Stimulated activated CD4-positive, alpha-beta T cell treated with anti-CD3 and anti-CD28 coated beads, Interleukin-12 subunit alpha, Interleukin-12 subunit beta, amount 100 ng/mL, for 48 hours (primary cell): ENCODE measurements at regions not wholly inside any gene's neighbourhood (a gene's known extent, or its start where the extent isn't known, plus 50 kb on each side); places are given as distances from the start of the nearest gene placed in this dataset.

Source experiments
- DNase-seq, 3 donors: peaks; one replicate each; pipeline ENCODE4 v3.0.0-alpha.2; 2020; ENCODE audit warnings: low read depth in 2 of 3, low spot score in 1 of 3

- DNase-seq = no peak
Observed at GRCh38 chr3:193780397-193780796, 187.4 kb downstream of the OPA1 start.

GRCh38 chr3:193780810-193781478, 187.9 kb downstream of the OPA1 start:
- peak in 2 of 3 donors; percentile 8 to 12 for DNase-seq

DNA sequence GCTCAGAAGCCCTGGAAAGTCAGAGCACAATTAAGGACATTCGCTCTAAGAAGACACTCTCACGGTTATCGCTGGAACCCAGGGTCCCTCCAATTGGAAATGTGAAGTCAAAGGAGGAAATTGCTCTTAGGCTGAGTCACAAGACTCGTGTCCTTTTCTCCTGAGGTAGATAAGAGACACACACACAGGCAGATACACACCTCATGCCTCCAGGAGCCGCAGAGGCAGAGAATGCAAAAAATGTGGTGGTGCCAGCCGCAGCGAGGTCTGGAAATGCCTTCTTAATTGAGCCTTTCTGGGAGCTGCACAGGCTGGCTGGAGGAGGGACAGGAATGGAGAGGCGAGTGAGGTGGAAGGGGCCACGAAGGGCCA, 189.3 kb downstream of the OPA1 start:
- no peak for DNase-seq

- DNase-seq = no peak
Observed at GRCh38 chr3:193782747-193783146, 189.7 kb downstream of the OPA1 start.

DNA sequence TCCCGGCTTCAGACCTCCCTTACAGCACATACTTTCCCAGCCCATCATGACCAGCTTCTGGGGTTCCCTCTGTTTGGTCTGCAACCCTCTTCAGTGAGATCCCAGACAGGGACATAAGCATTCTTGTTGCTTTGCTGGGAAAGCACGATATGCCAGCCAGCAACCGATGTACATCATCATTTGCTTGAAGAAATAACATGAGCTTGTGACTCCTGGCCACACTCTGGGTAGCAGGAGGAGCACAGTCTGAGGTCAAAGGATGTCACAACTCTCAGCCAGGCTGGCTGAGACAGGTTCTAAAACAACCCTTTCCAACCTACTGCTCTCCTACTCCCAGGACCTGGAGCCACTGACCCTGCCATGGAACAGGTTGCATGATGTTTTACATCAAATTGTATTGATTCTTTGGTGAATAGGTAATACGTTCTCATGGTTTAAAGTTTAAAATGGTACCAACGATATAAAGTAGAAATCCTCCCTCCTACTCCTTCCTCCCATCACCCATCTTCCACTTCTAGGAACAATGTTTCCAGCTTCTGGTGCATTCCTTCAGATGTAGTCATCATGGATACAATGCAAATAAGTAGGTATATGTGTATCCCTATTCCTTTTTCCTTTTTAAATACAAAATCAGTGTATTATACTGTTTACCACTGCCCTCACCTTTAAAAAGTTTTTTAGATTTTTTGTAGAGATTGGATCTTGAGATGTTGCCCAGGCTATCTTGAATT, 190.3 kb downstream of the OPA1 start:
- DNase-seq = no peak

DNA sequence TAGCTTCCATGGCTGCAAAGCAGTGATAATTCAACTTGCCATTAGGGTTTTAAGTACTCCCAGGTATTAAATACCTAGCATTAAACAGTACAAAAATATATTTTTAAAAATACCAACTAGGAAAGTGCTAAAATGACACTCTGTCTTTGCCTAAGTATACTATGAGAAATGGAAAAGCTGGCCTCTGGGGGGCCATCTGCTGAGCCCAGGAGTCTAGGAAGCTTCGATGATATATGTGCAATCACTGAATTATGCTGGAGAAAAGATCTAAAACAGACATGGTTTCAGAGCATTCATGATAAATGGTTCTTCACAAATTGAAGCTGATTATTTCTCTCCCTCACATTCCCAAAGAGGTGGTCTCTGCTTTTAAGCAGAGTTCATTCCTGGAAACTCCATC, 191.8 kb downstream of the OPA1 start:
- no peak for DNase-seq

DNA sequence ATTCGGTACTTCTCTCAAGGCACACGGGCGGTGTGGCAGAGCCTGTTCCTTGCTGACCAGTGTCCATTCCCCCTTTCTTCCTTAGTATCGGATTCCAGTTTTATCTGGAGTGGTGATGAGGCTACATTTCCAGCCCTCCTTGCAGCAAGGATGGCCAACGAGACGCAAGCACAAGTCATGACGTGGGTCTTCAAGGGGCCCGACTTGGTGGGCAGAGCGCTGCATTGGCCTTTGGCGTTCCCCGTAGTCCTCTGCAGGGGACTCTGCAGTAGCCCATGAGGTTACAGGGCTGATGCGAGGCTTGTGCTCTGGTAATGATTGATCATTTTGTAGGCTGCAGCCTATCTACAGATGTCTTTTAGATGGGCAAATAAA, 194.5 kb downstream of the OPA1 start:
- no peak for DNase-seq

GRCh38 chr3:193788189-193788991, 195.4 kb downstream of the OPA1 start:
- peak in 1 of 3 donors; percentile 14 for DNase-seq

DNA sequence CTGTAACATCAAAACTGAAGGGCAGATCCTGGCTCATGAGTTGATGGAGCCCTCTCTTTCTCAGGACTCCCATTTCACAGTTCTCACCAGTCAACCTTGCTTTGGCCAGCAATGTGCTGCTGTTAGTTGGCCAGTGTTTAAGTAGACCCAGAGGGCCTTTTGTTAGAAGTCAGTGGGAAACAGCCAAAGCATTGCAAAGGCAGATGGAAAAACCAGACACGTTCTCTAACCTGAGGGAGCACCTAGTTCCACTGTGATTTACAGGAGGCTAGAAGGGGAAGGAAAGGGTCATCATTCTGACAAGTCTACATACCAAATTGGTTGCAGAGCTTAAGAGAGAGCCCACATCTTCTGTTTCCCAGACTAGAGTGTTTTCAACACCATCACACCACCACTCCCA, 196.4 kb downstream of the OPA1 start:
- DNase-seq = no peak

DNA sequence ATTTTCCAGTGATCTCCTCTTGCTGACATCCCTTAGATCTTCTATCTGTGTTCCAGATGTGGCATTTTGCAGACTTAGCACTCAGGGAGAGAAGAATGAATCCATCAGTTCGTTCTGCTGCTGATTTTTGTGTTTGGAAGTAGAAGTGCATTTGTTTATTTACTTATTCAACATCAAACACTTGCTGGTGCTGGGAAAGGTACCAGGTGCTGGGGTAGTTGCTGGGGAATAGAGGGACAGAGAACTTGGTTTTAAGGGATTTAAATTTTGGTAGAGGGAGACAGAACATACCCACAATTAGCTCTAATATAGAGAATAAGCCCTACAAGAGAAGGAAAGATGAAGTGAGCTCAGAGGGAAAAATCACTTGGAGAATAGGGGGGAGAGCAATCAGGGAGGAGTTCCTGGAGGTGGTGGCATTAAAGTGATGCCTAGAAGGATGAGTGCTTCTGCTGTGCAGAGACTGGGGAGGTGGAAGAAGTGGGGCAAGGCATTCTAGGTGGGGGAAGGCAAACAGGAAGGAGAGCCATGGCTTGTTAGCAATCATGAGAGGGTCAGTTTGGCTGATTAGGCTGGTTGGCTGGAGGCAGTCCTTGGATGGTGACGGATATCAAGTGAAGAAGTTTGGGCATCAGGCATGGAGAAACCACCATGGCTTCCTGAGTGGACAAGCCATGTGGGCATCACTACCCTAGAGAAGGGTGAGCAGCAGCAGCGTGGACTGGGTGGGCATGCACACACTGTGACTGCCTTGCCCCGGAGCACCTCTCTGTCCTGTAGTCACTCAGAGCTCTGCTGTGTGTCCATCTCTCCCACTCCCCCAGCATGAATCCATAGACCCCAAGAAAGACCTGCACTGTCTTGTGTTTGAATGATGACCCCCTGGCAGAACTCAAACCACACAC, 197.3 kb downstream of the OPA1 start:
- DNase-seq = no peak

DNA sequence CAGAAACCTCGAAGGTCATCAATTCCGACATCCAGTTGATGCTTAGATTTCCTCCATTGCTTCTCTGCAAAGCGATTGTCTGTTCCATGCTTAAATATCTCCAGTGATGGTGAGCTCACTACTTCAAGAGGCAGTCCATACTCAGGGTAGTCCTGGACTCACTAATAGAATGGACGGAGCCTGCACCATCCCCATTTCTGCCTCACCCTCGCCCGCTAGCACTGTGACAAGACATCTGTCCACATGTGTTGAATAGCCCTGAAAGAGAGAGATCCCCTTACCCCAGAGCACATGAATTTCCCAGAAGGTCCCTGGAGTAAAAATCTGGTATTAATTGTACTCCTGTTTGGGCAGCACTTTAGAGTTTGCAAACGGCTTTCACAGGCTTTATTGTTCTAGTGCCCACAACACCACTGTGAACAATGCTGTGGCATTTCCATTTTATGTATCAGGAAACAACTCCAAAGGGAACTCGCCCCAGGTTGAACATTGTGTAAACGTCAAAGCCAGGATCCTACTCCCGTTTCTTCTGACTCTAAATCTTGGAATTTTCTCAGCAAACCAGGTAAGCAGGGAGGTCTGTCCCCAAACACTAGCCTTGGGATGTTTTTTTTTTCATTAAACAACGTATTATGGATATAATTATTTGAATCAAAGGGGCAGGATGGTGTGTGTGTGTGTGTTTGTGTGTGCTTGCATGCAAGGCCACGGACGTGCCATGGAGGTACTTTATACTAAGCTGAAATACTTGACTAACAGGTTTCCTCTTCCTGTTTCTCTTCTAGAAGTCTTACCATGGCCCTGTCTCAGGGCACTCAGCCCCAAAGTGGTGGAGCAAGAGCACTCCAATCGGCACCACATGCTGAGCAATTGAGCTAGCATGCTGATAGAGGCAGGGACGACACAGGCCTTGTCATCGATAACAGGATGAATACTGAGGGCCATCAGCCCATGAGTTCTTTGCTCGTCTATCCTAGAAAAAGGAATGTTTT, 198.3 kb downstream of the OPA1 start:
- no peak for DNase-seq

DNA sequence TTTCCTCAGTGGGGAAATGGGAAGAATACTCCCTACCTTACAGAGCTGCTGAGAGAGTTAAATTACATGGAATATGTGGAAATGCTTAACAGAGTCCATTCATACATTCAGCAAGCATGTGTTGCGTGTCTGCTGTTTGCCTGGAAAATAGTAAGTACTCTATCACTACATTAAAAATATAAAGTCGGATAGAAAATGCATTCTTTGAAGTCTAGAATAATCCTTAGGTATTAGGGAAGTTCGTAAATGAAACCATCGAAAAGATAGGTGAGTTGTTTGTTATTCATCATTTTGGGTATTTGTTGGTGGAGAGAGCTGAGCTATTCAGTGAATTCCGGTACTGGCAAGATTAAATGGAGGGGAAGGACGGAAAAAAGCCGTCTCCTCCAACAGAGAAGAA, 200.1 kb downstream of the OPA1 start:
- DNase-seq = no peak

- DNase-seq = no peak
Observed at GRCh38 chr3:193794002-193794881, 201.2 kb downstream of the OPA1 start.

DNA sequence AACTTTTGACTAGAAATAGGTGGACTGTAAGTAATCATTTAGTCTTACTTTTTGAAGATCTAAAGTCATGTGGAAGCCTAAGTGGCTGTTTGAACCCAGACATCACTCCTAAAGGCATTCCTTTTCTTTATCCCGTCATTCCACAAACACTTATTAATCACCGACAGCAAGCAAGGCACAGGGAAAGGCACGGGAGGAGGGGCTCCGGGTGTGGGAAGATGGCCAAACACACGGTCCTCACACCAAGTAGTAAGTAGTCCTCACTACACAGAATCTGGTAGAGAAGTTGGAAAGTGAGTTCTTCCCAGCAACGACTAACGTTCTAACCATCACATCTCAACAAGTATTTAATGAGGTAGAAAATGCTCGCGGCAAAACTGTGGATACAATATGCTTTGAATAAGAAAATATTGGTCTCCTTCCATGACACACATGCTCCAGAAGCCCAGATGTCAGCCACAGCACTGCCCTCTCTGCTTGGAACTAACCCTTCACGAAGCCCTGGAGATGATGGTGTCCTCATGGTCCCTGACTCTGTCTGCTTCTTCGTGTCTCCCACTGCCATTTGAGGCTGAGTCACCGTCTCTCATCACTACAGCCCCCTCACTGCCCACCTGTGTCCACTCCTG, 202.2 kb downstream of the OPA1 start:
- DNase-seq = no peak

DNA sequence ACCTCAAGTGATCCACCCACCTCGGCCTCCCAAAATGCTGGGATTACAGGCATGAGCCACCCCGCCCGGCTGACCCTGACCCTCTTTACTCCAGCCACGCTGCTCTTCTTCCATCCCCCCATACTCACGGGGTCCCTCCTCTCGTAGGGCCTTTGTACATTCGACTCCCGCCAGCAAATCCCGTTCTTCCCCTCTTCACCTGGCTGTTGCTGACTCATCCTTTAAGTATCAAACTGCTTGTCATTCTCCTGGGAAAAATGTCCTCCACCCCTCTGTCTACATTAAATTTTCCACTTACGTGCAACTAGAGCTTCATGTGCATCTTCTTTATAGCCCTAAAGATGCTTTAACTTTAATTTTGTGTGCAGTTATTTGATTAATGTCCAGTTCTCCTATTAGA, 203.1 kb downstream of the OPA1 start:
- no peak for DNase-seq

DNA sequence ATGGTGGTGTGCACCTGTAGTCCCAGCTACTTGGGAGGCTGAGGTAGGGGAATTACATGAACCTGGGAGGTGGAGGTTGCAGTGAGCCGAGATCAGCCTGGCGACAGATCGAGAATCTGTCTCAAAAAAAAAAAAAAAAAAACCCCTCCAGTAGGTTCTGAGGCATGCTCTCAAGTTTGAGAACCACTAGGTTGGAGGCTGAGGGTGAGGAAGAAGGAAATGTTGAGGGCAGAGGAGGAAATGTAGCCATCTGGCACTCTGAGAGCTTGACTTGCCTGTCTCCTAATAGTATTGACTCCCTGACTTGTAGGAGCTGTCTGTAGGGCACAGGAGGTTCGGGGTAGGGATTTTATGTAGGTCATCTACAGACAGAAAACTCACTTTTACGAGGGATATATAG, 204.6 kb downstream of the OPA1 start:
- no peak for DNase-seq

DNA sequence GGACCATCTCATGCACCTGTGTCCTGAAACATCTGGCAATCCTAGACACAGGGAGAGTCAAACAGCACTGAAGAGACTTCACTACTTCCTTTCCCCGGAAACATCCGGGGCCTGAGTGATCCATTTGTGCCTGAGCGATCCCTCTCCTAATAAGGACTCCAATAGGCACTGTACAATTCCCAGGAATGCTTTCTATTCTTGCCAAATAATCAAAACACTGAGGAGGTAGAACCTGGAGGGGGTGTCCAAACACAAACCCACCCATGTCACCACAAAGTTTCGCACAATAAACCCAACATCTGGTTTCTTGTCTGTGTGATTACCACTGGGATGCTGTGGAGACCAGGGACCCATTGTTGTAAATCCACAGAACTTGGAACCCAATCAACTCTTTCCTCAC, 205.0 kb downstream of the OPA1 start:
- DNase-seq = no peak
